ENCODE measurements at regions not wholly inside any gene's neighbourhood (a gene's known extent, or its start where the extent isn't known, plus 50 kb on each side); places are given as distances from the start of the nearest gene placed in this dataset.

- H3K27me3 ChIP-seq (replicated peaks in 1 of 2; ENCODE audit: control insufficient read depth in 2 of 2, insufficient read depth in 2 of 2, low read length in 1 of 2) = no peaks in the 10 kb centered on the region
- no peaks in the 10 kb centered on the region for H4K20me1 ChIP-seq (ENCODE audit: control insufficient read depth, insufficient read depth)
- ATAC-seq (no peak), DNase-seq (ENCODE audit: low read depth, low spot score) (no peak), FAIRE-seq (no peak)
- ChIA-PET CTCF (no interaction called here), RAD21 (ENCODE audit: unreplicated experiment) (interaction anchor here (1.2 kb wide), 1 partner anchor 92 kb away, joined by 3 read pairs; no protein-coding TSS in a partner anchor), SMC1A (ENCODE audit: uncharacterized antibody, unreplicated experiment) (no interaction called here), POLR2A (interaction anchor here (1.6 kb wide), 1 partner anchor 11 kb away, joined by 5 read pairs; no protein-coding TSS in a partner anchor)
- H3K27ac ChIP-seq (ENCODE audit: control insufficient read depth, insufficient read depth) = no peak overlapping the region
- intact Hi-C loops (cut with micrococcal nuclease; ENCODE audit: unreplicated experiment) = no loop called here
- H3K4me2 ChIP-seq (ENCODE audit: control insufficient read depth, insufficient read depth) = no peak overlapping the region
- no peaks in the 10 kb centered on the region for H3K4me1 ChIP-seq (ENCODE audit: control insufficient read depth, insufficient read depth, low read length)
- H3K79me2 ChIP-seq (ENCODE audit: control insufficient read depth, insufficient read depth, low read length) = no peaks in the 10 kb centered on the region
- 2% methylated on average over 3 of the region's 3 CpGs for WGBS (ENCODE audit: insufficient coverage, insufficient replicate concordance, low lambda C conversion rate, missing lambda C conversion rate)
- H3K4me3 ChIP-seq = no peak overlapping the region
- H3K9me3 ChIP-seq (replicated peaks; ENCODE audit: control insufficient read depth, insufficient read depth, low read length) = no peaks in the 10 kb centered on the region
- BruUV-seq (replicated peaks) = no TSS peak
- in situ Hi-C loops (cut with MboI) = no loop called here
- no peaks in the 10 kb centered on the region for H3K36me3 ChIP-seq (ENCODE audit: control insufficient read depth in 2 of 2, insufficient read depth in 2 of 2, low read length in 1 of 2)
- H3K9ac ChIP-seq (ENCODE audit: control insufficient read depth, insufficient read depth, low read length) = no peak overlapping the region
- no peak overlapping the region for H2AFZ ChIP-seq (ENCODE audit: control insufficient read depth, low read depth, low read length)
- TF ChIP-seq EED (IDR thresholded peaks at IDR 0.05; ENCODE audit: low read depth) (no peak), IRF3 (IDR thresholded peaks at IDR 0.05) (no peak), BMI1 (IDR thresholded peaks at IDR 0.05; ENCODE audit: borderline replicate concordance) (no peak), CTCF (IDR thresholded peaks at IDR 0.05 in 2 of 3, conservative IDR thresholded peaks at IDR 0.05 in 1 of 3; ENCODE audit: control insufficient read depth in 2 of 3, extremely low read depth in 1 of 3, insufficient read depth in 1 of 3, low read depth in 3 of 3, low read length in 3 of 3) (no peak), YBX1 (IDR thresholded peaks at IDR 0.05) (no peak), RCOR1 (conservative IDR thresholded peaks at IDR 0.05; ENCODE audit: low read depth, low read length) (no peak), WRNIP1 (IDR thresholded peaks at IDR 0.05; ENCODE audit: borderline replicate concordance, low read depth, low read length) (no peak), SIN3A (IDR thresholded peaks at IDR 0.05; ENCODE audit: low read depth, low read length) (no peak), E2F4 (IDR thresholded peaks at IDR 0.05; ENCODE audit: low read depth, low read length) (no peak), SKIL (IDR thresholded peaks at IDR 0.05; ENCODE audit: low read depth, poor library complexity, severe bottlenecking) (no peak), ASH2L (IDR thresholded peaks at IDR 0.05; ENCODE audit: borderline replicate concordance, low read depth) (no peak), CREB1 (IDR thresholded peaks at IDR 0.05; ENCODE audit: low read depth) (no peak), CEBPB (IDR thresholded peaks at IDR 0.05; ENCODE audit: borderline replicate concordance in 1 of 2, low read depth in 2 of 2, low read length in 2 of 2) (no peak), SRF (IDR thresholded peaks at IDR 0.05; ENCODE audit: low read depth in 2 of 2, low read length in 2 of 2) (no peak), MEF2A (IDR thresholded peaks at IDR 0.05; ENCODE audit: insufficient read depth, low read depth, low read length) (no peak), CHD4 (IDR thresholded peaks at IDR 0.05) (no peak), ZBTB33 (IDR thresholded peaks at IDR 0.05) (no peak)
These were observed 120.0 kb upstream of the THSD7B start for GRCh38 chr2:136645236-136645828.

Measured in GM12878 (cell line).